ENCODE measurements at regions not wholly inside any gene's neighbourhood (a gene's known extent, or its start where the extent isn't known, plus 50 kb on each side); places are given as distances from the start of the nearest gene placed in this dataset.

DNA sequence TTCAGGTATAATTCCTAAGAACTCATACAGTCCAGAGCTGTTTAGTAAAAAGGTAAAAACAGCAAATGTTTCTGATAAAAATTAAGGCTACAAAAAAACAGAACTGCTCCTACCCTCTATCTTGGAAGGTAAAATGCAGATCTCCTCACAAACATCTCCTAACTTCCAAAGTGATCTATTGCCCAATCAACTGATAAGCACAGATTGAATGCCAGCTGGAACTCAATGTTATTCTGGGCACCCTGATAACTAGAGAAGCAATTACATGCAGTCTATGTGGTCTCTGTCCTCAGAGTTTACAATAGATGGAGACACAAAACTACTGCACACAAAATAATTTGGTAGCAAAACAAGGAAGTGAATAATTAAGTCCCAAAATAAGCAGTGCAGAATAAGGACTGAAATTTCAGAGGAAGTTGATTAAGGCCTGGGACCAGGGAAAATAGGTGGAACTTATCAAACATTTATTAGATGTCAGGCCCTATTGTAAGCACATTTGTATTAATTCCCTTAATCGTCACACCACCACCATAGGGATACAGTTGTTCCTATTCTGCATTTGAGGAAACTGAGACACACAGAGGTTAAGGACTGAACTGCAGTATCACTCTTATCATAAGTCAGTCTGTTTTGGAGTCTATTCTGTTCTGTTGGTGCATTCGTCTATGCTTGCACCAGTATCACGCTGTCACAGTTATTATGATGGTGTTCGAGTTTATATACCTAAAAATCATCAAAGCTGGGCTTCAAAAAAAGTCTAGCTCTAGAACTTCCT is 102.2 kb upstream of the TARS1 start:
- WGBS: 83% methylated on average over 4 of the region's 4 CpGs
- TF ChIP-seq GABPA (IDR thresholded peaks at IDR 0.05 in 1 of 2, conservative IDR thresholded peaks at IDR 0.05 in 1 of 2) (no peak), RXRA (IDR thresholded peaks at IDR 0.05) (no peak), HNF4G (IDR thresholded peaks at IDR 0.05) (no peak), FOXA2 (IDR thresholded peaks at IDR 0.05) (no peak), TAF1 (conservative IDR thresholded peaks at IDR 0.05) (no peak), RAD21 (IDR thresholded peaks at IDR 0.05) (no peak), HNF4A (conservative IDR thresholded peaks at IDR 0.05) (no peak), CTCF (IDR thresholded peaks at IDR 0.05; ENCODE audit: low read depth, low read length, missing input control) (no peak), MAX (IDR thresholded peaks at IDR 0.05) (no peak), SP1 (IDR thresholded peaks at IDR 0.05) (no peak), JUND (IDR thresholded peaks at IDR 0.05) (no peak), NR2F2 (IDR thresholded peaks at IDR 0.05) (no peak)
- TF ChIP-seq, protein P1, sequence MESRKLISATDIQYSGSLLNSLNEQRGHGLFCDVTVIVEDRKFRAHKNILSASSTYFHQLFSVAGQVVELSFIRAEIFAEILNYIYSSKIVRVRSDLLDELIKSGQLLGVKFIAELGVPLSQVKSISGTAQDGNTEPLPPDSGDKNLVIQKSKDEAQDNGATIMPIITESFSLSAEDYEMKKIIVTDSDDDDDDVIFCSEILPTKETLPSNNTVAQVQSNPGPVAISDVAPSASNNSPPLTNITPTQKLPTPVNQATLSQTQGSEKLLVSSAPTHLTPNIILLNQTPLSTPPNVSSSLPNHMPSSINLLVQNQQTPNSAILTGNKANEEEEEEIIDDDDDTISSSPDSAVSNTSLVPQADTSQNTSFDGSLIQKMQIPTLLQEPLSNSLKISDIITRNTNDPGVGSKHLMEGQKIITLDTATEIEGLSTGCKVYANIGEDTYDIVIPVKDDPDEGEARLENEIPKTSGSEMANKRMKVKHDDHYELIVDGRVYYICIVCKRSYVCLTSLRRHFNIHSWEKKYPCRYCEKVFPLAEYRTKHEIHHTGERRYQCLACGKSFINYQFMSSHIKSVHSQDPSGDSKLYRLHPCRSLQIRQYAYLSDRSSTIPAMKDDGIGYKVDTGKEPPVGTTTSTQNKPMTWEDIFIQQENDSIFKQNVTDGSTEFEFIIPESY (IDR thresholded peaks at IDR 0.05): no peak
- TF ChIP-seq, protein P2, sequence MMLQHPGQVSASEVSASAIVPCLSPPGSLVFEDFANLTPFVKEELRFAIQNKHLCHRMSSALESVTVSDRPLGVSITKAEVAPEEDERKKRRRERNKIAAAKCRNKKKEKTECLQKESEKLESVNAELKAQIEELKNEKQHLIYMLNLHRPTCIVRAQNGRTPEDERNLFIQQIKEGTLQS (IDR thresholded peaks at IDR 0.05): no peak
- TF ChIP-seq, protein P3, sequence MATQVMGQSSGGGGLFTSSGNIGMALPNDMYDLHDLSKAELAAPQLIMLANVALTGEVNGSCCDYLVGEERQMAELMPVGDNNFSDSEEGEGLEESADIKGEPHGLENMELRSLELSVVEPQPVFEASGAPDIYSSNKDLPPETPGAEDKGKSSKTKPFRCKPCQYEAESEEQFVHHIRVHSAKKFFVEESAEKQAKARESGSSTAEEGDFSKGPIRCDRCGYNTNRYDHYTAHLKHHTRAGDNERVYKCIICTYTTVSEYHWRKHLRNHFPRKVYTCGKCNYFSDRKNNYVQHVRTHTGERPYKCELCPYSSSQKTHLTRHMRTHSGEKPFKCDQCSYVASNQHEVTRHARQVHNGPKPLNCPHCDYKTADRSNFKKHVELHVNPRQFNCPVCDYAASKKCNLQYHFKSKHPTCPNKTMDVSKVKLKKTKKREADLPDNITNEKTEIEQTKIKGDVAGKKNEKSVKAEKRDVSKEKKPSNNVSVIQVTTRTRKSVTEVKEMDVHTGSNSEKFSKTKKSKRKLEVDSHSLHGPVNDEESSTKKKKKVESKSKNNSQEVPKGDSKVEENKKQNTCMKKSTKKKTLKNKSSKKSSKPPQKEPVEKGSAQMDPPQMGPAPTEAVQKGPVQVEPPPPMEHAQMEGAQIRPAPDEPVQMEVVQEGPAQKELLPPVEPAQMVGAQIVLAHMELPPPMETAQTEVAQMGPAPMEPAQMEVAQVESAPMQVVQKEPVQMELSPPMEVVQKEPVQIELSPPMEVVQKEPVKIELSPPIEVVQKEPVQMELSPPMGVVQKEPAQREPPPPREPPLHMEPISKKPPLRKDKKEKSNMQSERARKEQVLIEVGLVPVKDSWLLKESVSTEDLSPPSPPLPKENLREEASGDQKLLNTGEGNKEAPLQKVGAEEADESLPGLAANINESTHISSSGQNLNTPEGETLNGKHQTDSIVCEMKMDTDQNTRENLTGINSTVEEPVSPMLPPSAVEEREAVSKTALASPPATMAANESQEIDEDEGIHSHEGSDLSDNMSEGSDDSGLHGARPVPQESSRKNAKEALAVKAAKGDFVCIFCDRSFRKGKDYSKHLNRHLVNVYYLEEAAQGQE (IDR thresholded peaks at IDR 0.05): no peak
- Histone ChIP-seq H3K4me1 (ENCODE audit: control insufficient read depth in 4 of 4, insufficient read depth in 4 of 4, low read length in 3 of 4) (no peaks in the 10 kb centered on the region), H3K9me3 (ENCODE audit: control insufficient read depth in 4 of 4, low read length in 3 of 4) (no peaks in the 10 kb centered on the region), H3K9ac (ENCODE audit: low read depth in 1 of 2, low read length in 2 of 2) (no peak overlapping the region), H3K27me3 (ENCODE audit: control insufficient read depth in 4 of 4, insufficient read depth in 4 of 4, low read length in 3 of 4) (no peaks in the 10 kb centered on the region), H3K4me3 (ENCODE audit: low read depth in 1 of 3, low read length in 3 of 3) (no peak overlapping the region), H3K36me3 (ENCODE audit: control insufficient read depth in 4 of 4, insufficient read depth in 3 of 4, low read depth in 1 of 4, low read length in 3 of 4) (no peaks in the 10 kb centered on the region), H3K27ac (ENCODE audit: low read depth in 1 of 2, low read length in 2 of 2) (no peak overlapping the region)
- no peak for DNase-seq (ENCODE audit: low spot score)

GRCh38 chr5:33339413-33339812 is 101.4 kb upstream of the TARS1 start:
- Histone ChIP-seq H3K9ac (ENCODE audit: low read depth in 1 of 2, low read length in 2 of 2) (no peak overlapping the region), H3K27ac (ENCODE audit: low read depth in 1 of 2, low read length in 2 of 2) (no peak overlapping the region), H3K36me3 (ENCODE audit: control insufficient read depth in 4 of 4, insufficient read depth in 3 of 4, low read depth in 1 of 4, low read length in 3 of 4) (no peaks in the 10 kb centered on the region), H3K4me1 (ENCODE audit: control insufficient read depth in 4 of 4, insufficient read depth in 4 of 4, low read length in 3 of 4) (no peaks in the 10 kb centered on the region), H3K4me3 (ENCODE audit: low read depth in 1 of 3, low read length in 3 of 3) (no peak overlapping the region), H3K27me3 (ENCODE audit: control insufficient read depth in 4 of 4, insufficient read depth in 4 of 4, low read length in 3 of 4) (no peaks in the 10 kb centered on the region), H3K9me3 (ENCODE audit: control insufficient read depth in 4 of 4, low read length in 3 of 4) (no peaks in the 10 kb centered on the region)
- no peak for TF ChIP-seq FOXA1 (IDR thresholded peaks at IDR 0.05)
- TF ChIP-seq RAD21 (IDR thresholded peaks at IDR 0.05): no peak
- no peak for TF ChIP-seq JUND (IDR thresholded peaks at IDR 0.05)
- TF ChIP-seq RXRA (IDR thresholded peaks at IDR 0.05): no peak
- TF ChIP-seq EGR1 (IDR thresholded peaks at IDR 0.05; ENCODE audit: low read depth in 2 of 2): no peak
- no peak for TF ChIP-seq YY1 (IDR thresholded peaks at IDR 0.05)
- TF ChIP-seq SP1 (IDR thresholded peaks at IDR 0.05): no peak
- no peak for TF ChIP-seq NR2F2 (IDR thresholded peaks at IDR 0.05)
- TF ChIP-seq MAX (IDR thresholded peaks at IDR 0.05): no peak
- TF ChIP-seq, protein P2 (IDR thresholded peaks at IDR 0.05): no peak
- no peak for TF ChIP-seq FOXA2 (IDR thresholded peaks at IDR 0.05)
- no peak for TF ChIP-seq HNF4A (conservative IDR thresholded peaks at IDR 0.05)
- no peak for TF ChIP-seq GABPA (IDR thresholded peaks at IDR 0.05 in 1 of 2, conservative IDR thresholded peaks at IDR 0.05 in 1 of 2)
- no peak for DNase-seq (ENCODE audit: low spot score)
